ENCODE measurements at regions not wholly inside any gene's neighbourhood (a gene's known extent, or its start where the extent isn't known, plus 50 kb on each side); places are given as distances from the start of the nearest gene placed in this dataset.

DNA sequence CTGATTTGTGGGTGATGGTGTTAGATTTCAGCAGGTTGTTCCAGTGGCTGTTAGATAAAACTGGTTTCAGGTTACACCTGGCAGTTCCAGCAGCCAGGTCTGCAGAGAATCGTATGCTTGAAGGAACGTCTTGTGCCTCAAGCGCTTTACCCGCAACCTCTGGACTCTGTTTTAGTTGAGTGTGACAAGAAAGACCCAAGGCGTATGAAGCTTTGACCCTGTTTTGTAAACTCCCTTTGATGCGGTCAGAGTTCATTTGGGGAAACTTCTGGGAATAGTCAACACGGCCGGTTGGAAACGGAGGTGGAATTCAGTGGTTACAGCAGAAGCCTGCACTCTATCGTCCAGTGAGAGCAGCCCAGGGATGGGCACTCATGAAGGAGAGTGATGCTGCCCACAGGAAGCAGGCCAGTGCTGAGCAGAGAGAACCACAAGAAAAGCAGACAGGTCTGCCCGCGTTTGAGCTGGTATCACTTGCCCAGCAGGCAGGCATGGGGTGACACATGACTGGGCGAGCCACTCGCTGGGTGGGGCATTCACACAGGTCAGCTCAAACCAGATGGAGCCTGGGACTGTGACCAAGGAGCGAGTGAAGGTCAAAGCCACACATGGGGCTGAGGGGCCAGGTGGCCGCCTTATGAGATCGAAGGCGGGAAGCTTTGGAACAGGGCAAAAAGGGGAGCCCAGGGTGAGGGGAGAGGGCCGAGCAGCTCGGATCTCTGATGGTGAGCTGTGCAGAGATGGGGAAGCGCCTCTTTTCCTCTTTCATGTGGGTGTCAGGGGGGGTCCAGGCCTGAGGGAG is 99.6 kb upstream of the MBOAT2 start:
- Histone ChIP-seq H3K27me3 (ENCODE audit: control insufficient read depth in 2 of 2, insufficient read depth in 2 of 2, low read length in 2 of 2) (no peaks in the 10 kb centered on the region), H3K4me1 (ENCODE audit: control insufficient read depth, extremely low read depth, insufficient read depth, low read length) (peaks cover 15% of the 10 kb centered on the region), H3K9ac (replicated peaks; ENCODE audit: extremely low read depth, insufficient read depth, low read length) (no peak overlapping the region), H2AFZ (ENCODE audit: low read depth, low read length) (no peak overlapping the region), H3K79me2 (ENCODE audit: control insufficient read depth, insufficient read depth, low read length) (no peaks in the 10 kb centered on the region), H3K36me3 (ENCODE audit: control insufficient read depth in 2 of 2, extremely low read depth in 1 of 2, insufficient read depth in 2 of 2, low read length in 2 of 2) (no peaks in the 10 kb centered on the region), H3K27ac (ENCODE audit: insufficient read depth, low read depth, low read length) (no peak overlapping the region), H3K9me1 (replicated peaks; ENCODE audit: control insufficient read depth, extremely low read depth, insufficient read depth, low read length) (no peaks in the 10 kb centered on the region), H3K4me3 (replicated peaks in 1 of 3; ENCODE audit: insufficient read depth in 1 of 3, low read depth in 1 of 3, low read length in 3 of 3) (no peak overlapping the region), H3K4me2 (ENCODE audit: insufficient read depth, low read length) (no peak overlapping the region), H4K20me1 (replicated peaks; ENCODE audit: control insufficient read depth, extremely low read depth, insufficient read depth, low read length) (no peaks in the 10 kb centered on the region), H3K9me3 (replicated peaks; ENCODE audit: control insufficient read depth, insufficient read depth, low read length) (no peaks in the 10 kb centered on the region)
- no peak for DNase-seq (ENCODE audit: low read depth, low spot score)
- ChIA-PET POLR2A (no interaction called here), CTCF (interaction anchor here (1.0 kb wide), 1 partner anchor 230 kb away, joined by 3 read pairs; no protein-coding TSS in a partner anchor)
- dilution Hi-C loops (cut with MboI; ENCODE audit: extremely low pct_ligation_motif_present, low sequenced_read_pairs) (no loop called here), intact Hi-C loops (cut with micrococcal nuclease) (no loop called here)
- no peak for FAIRE-seq
- BruUV-seq (replicated peaks) = no TSS peak
- TF ChIP-seq JUN (IDR thresholded peaks at IDR 0.05; ENCODE audit: borderline replicate concordance, insufficient read depth, insufficient read length, low read depth) (no peak), POLR2A (IDR thresholded peaks at IDR 0.05; ENCODE audit: low read depth, low read length) (no peak), FOS (IDR thresholded peaks at IDR 0.05; ENCODE audit: borderline replicate concordance, insufficient read depth, low read length) (no peak), POLR2AphosphoS5 (IDR thresholded peaks at IDR 0.05; ENCODE audit: insufficient read depth, low read depth, low read length) (no peak), EZH2 (IDR thresholded peaks at IDR 0.05; ENCODE audit: borderline replicate concordance, low read depth, low read length, severe bottlenecking) (no peak), GATA2 (IDR thresholded peaks at IDR 0.05; ENCODE audit: insufficient read depth, insufficient read length, low read depth, low read length) (no peak), MYC (IDR thresholded peaks at IDR 0.05; ENCODE audit: low read depth, low read length) (no peak)
- TF ChIP-seq, protein P1, sequence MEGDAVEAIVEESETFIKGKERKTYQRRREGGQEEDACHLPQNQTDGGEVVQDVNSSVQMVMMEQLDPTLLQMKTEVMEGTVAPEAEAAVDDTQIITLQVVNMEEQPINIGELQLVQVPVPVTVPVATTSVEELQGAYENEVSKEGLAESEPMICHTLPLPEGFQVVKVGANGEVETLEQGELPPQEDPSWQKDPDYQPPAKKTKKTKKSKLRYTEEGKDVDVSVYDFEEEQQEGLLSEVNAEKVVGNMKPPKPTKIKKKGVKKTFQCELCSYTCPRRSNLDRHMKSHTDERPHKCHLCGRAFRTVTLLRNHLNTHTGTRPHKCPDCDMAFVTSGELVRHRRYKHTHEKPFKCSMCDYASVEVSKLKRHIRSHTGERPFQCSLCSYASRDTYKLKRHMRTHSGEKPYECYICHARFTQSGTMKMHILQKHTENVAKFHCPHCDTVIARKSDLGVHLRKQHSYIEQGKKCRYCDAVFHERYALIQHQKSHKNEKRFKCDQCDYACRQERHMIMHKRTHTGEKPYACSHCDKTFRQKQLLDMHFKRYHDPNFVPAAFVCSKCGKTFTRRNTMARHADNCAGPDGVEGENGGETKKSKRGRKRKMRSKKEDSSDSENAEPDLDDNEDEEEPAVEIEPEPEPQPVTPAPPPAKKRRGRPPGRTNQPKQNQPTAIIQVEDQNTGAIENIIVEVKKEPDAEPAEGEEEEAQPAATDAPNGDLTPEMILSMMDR (IDR thresholded peaks at IDR 0.05; ENCODE audit: extremely low read depth in 1 of 2, insufficient read depth in 1 of 2, low read depth in 1 of 2, low read length in 2 of 2) = no peak
- TF ChIP-seq, protein P2, sequence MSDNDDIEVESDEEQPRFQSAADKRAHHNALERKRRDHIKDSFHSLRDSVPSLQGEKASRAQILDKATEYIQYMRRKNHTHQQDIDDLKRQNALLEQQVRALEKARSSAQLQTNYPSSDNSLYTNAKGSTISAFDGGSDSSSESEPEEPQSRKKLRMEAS (IDR thresholded peaks at IDR 0.05; ENCODE audit: insufficient read depth, insufficient read length) = no peak
